HL-60/S4 (cell line): ENCODE measurements at regions not wholly inside any gene's neighbourhood (a gene's known extent, or its start where the extent isn't known, plus 50 kb on each side); places are given as distances from the start of the nearest gene placed in this dataset.

Experiments
- in situ Hi-C: fragments of 300-500 bp; cut with MboI; formaldehyde crosslinking; loops from 2 replicates; pipeline ENCODE4 v1.14.3; 2022; ENCODE audit warnings: low sequenced_read_pairs

DNA sequence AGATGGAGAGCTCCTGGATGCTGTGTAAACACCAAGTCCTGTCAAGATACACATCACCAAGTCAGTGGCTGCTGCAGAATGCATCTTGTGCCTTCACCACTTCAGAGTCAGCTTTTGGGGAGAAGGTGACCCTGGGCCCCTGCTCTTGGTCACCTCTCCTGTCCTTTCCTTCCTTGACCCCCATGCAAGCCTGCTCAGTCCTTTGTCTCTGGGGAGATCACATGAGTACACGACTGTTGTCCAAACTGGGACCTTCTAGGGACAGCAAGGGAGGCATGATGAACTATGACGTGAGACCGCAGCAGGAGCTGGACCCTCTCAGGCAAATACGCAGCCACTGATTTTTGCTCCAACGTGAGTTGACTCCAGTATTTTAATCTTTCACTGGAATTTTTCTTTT, 706.9 kb upstream of the ID2 start:
- in situ Hi-C loops = no loop called here

DNA sequence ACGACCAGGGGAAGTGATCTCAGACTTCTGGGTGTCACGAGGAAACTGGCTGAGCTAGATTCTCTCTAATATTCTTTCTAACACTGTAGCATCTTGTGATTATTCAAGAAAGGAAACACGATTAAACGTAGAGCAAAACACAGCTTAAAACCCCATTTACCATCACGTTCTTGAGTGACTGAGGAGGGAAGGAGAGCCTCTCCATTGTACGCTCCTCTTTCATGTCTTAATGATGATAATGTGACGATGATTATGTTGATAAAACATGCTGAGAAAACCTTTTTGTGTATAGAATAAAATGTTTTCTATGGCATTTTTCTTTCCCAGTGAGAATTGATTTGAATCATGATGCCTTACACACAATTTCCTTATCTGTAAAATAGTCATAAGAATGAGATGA, 705.6 kb upstream of the ID2 start:
- in situ Hi-C loops = no loop called here

DNA sequence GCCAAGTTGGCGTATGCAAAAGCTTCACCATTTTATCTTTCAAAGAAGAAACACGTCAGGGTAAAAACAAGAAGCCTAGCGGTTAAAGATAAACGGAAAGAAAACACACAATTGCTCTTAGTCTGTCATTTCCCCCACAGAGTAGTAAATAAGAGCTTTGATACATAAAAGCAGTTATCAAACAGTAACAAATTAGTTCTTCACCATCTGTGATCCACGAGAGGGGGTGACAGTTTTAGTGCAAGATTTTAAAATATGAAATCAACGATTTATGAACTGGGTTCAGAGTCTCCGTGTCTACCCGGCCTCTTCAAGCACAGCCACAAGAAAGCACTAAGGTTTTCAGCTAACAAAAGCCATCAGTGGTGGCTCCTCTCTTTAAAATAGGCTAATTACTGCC, 703.9 kb upstream of the ID2 start:
- in situ Hi-C loops = no loop called here

DNA sequence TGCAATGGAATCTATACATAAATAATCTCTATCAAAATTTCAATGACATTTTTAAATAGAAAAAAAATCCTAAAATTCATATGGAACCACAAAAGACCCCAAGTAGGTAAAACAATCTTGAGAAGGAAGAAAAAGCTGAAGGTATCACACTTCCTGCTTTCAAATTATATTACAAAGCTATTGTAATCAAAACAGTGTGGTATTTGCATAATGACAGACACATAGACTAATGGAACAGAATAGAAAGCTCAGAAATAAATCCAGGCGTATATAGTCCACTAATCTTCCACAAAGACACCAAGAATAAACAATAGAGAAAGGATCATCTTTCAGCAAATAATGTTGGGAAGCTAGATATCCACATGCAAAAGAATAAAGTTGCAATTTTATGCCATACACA, 699.8 kb upstream of the ID2 start:
- in situ Hi-C loops = no loop called here

DNA sequence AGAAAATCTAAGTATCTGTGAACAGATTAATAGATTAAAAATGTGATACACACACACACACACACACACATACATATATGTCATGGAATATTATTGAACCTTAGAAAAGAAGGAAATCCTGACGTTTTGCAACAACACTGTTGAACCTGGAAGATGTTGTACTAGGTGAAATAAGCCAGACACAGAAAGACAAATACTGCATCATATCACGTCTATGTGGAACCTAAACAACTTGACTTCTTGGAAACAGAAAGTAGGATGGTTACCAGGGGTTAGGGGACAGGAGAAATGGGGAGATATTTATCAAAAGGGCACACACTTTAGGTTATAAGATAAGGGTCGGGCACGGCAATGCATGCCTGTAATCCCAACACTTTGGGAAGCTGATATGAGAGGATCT, 698.4 kb upstream of the ID2 start:
- in situ Hi-C loops = no loop called here

DNA sequence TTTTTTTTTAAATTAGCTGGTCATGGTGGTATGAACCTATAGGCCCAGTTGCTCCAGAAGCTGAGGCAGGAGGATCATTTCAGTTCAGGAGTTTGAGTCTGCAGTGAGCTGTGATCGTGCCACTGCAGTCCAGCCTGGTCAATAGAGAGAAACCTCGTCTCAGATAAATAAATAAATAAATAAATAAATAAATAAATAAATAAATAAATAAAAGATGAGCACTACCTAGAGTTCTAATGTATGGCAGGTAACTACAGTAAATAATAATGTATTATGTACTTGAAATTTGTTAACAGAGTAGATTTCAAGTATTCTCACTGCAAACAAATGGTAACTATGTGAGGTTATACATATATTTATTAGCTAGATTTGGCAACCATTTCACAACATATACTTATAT, 697.9 kb upstream of the ID2 start:
- in situ Hi-C loops = no loop called here

DNA sequence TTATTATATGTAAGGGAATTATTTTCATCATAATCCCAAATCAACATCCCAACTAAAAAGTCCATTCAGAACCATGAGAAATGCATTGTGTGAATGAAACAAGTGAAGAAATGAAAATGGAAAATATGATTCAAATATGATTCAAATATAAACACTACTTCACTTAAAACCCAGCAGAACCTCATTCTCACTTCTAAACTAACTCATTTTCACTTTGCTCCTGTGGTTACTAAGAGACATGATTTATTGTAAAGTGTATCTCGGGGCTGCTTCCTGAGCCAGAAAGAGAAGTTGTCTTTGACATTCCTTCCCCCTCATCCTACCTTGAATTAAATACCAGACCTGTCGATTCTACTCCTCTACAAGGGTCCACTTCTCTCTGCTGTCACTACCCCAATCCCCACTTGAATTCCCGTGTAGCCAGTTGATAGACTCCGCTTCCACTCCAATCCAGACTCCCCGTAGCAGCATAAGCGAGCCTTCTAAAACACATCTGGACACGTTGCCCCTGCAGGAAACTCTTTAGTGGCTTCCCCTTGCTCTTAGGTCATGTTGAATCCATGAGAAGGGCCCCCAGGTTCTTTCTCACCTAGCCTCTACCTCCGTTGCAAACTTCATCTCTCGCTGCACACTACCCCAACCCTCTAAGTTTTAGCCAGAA, 697.0 kb upstream of the ID2 start:
- in situ Hi-C loops = no loop called here

DNA sequence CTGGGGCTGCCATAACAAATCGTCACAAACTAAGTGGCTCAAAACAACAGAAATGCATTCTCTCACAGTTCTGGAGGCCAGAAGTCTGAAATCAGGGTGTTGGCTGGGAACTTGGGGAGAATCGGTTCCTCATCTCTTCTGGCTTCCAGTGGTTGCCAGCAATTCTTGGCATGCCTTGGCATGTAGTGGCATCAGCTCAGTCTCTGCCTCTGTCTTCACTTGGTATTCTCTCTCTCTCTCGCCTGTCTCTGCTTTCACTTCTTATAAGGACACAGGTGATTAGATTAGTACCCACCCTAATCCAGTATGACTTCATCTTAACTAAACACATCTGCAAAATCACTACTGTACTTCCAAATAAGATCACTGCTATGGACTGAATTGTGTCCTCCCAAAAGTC, 695.4 kb upstream of the ID2 start:
- in situ Hi-C loops = no loop called here

DNA sequence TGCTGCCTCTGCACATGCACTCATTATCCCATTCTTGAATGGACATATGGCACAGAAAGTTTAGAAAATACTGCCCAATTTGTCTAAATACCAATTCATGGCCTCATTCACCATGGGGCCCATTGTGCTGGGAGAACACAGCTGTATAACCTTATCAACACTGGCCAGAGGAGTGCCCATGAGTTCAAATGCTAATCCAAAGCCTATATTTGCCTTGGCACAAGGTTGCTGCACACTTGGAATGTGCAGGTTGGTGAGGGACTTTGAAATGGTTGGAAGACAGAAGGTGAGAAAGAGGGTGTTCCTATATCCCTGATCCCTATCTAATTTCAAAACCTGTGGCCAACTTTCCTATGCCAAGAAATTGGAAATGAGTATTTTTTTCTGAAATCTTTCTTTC, 693.9 kb upstream of the ID2 start:
- in situ Hi-C loops = no loop called here

DNA sequence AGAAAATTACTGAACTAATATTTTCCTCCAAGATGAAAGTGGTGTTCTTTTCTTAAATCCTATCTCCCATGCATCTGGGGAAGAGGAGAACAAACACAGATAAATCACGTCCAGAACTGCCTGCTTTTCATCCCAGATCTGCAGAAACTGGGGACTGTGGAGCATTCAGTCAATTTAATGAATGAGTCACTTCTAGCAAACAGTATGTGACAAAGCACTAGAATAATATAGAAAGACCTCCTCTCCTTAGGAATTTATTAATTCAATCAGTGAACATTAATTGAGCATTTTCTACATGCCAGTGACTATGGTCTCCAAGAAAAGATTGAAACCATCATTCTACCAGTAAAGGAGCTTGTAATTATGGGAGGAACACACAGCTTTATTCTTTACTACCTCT, 693.4 kb upstream of the ID2 start:
- in situ Hi-C loops = no loop called here

DNA sequence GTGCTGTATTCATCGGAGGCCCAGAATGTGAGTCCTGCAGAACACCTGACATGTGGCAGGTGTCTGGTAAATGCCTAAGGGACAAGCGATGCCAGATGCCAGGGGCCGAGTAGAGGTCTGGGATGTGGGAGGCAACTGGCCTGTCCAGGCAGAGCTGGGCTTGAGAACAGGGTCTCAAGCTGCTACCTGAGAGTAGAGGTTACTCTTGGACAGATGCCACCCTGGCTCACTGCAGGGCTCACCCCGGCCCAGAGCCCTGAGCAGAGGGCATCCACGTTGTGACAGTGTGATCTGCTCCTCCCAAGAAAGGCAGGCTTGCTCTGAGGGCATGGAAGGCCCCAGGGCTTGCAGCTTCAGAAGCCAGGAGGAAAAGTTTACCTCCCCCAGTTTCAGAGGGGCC, 692.0 kb upstream of the ID2 start:
- in situ Hi-C loops = no loop called here

DNA sequence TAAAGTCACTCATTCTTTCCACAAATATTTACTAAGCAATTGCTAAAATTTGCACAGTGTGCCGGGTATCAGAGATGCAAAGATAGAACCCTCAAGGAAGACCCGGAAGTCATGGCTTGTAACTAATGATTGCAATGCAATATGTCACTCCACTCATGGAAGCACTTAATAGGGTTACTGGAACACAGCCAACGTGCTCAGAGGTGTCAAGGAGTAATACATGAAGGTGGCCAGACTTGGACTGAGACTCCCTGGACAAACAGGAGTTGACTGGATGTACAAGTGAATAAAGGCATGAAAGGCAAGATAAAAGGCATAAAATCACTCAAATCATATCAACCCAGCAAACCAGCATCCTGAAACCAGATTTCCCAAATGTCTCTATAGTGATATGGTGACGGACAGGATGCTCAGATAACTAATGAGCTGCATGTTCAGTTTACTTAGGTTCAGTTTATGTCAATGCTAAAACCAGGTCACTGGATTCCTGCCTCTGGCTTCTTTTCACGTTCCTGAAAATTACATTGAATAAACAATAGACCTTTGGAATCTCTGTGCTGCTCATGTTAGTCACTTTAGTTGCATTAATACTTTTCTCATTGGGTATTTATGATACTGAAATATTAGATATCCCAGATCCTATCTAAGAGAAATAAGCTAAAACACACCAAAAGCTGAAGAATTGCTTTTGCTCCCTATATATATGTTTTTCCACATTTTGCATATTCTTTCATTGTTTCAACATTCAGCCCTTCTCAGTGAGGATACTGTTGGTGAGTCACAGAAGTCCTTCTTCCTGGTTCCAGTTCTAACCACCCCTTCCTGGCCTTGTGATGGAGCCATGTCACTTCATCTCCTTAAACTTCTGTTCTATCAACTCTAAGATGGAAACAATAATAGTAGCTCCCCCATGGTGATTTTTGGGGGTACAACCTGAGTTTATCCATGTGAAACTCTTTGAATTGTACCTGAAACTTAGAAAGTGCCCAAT, 688.9 kb upstream of the ID2 start:
- in situ Hi-C loops = no loop called here

DNA sequence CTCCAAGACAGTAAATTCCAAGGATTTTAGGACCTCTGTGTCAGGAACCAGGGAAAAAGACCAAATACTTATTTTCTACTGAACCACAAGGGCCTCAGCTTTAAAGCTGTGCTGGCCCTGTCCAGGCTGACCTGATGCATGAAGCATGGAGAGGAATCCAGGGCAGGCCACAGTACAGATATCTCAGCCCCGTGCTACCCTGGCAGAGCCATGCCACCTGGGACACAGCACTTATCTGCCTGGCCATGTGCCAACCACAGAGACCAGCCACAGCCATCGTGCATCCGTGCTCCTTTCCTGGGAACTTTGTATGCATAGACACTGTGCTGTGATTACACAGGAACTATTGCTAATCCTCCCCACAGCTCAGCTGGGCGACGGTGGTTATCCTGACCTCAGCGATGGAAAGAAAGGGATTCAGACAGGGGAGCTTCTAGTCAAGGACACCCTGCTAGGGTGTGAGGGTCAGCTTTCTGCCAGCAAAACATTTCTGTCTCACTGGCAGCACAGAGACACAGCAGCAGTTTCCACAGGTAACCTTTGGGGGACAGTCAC, 687.4 kb upstream of the ID2 start:
- in situ Hi-C loops = no loop called here

DNA sequence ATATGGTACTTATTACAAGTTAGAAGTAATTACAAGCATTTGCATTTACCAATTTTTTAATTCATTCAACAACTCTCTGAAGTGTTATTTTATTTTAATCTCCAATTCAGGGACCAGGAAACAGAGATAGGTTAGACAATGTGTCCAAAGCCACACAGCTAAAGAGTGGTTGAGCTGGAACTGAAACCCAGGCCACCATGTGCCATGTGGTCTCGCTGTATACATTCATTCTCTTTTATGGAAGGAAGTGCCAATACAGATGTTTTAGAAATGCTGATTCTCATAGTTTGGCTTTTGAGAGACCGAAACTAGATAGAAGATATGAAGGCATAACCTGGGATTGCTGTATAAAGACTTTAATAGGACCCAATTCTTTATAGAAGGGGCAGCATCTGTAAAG, 684.6 kb upstream of the ID2 start:
- in situ Hi-C loops = no loop called here

DNA sequence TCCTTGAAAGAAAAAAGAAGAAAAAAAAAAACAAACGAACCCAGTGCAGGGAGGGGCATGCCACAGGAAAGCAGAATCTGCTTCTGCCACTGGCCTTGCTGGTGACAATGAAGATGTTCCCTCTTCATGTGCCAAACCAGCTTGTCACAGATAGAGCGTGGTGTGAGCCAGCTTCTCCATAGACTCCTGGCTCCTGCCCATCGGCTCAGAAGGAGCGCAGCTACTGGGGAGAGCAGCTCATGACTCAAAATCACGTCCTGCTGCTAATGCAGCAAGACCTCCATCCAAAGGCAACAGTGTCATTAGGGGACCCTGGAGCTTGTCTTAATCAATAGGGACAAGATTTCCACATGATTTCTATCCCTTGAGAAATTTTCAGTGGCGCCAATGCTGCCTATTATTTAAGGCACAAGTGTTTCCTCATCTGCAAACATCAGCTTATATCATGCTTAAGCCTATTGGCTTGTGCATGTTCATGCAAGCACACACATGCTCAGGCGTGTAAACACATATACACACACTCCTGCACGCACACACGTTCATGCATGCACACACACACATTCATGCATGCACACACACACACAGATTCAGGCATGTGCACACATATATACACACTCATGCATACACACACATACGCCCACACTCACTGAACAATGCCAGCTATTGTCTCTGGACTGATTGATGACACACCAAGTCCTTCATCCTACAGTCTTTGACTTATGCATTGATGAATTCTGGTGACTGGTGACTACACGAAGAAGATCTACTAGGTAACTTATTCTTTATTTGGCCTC, 682.0 kb upstream of the ID2 start:
- in situ Hi-C loops = no loop called here

DNA sequence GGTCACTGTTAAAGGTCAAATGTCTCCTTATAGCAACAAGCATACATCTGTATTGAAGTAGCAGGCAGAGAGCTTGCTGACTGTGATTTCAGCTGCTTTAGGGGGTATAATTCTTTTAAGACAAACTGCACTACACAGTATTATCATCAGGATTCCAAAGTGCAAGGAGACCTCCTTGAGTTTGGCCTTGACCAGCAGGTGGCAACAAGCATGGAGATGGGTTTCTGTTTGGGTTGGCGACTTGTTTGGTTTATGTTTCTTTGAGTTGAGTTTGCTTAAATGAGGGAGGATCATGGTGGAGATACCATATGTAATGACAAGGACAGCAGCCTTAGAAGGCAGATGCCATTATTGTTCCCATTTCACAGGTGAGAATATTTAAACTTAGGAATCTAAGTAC, 681.0 kb upstream of the ID2 start:
- in situ Hi-C loops = no loop called here

DNA sequence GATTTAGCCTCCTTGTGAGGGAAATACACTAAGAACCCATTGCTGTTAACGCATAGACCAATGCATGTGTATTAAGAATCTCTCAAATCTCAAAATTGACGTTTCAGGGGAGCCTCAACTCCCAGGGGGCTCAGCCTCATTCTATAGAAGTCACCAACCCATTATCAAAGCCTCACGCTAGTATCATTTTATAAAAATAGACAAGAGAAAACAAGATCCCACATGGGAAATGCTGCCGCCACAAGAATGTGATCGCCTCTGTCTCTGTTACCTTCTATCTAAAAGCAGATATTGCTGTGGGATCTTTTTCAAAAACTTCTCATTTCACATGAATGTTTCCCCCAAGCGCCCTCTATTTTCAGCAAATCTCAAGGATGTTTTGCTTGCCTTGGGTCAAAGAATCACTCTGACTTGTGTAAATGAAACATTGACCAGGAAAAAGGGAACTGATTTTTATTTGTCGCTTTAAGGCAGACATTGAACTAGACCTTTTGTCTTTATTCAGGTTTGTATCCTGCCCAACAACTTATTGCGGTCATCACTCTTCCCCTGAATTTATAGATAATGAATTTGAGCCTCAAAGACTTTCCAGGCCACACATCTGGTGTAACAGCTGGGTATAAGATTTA, 679.0 kb upstream of the ID2 start:
- in situ Hi-C loops = no loop called here

DNA sequence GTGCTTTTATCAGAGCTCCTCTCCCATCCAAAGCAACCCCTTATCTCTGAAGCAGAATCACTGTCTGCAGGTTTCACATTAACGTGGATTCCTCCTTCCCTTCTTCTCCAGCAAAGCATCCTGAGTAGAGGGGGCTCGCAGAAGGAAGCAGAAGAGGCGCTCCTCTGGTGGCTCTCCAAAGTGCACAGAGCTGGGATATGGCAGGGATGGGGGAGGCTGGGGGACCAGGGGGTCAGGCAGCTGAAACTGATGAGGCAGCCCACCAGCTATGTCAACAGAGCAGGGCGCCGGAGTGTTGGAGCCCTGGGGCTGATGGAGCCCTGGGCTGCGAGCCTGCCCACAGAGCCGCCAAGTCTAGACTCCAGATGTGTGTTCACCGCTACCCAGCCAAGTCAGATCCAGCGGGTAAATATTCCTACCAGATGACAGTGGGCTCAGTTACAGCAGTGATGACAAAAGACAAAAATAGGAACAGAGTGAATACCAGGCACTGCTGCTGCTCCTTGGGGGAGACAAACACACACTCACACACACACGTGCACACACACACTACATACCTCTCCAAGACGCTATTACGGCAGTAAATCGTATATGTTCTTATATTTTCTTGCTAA, 678.3 kb upstream of the ID2 start:
- in situ Hi-C loops = no loop called here

DNA sequence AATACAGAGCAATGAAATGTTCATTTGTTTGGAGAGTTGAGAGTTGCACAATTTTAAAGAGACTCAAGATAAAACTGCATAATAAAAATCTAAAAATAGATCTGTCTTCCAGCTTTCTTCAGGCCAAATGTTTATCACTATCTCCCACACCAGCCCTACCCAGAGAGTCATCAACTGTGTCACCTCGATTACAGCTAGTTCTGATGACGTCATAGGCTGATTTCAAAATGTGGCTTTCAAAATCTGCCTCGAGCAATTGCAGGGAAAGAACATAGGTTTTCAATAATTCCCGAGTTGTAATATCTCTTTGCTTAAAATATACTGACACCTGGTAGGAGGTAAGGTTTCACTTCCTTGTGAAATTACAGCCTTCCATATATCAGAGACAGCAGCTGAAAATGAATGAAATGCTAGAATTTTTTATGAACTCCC, 677.6 kb upstream of the ID2 start:
- in situ Hi-C loops = no loop called here

DNA sequence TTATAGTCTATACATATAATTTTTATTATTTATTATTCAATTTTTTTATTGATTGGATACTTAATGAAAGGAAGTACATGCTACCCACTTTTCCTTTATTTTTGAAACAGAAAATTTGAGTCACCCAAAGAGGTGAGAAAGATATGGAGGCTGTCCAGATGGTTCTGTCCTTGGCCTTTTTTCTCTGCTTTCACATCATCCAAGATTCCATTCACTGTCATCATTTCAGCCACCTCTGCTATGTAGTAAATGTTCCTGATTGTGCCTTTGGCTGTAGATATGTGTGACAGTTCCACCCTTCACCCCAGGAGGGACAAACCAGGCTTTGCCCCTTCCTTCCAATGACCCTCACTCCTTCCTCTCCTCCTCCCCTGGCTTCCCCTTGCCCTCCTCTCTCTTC, 675.7 kb upstream of the ID2 start:
- in situ Hi-C loops = no loop called here
